GM23248 (cell line): ENCODE measurements at regions not wholly inside any gene's neighbourhood (a gene's known extent, or its start where the extent isn't known, plus 50 kb on each side); places are given as distances from the start of the nearest gene placed in this dataset.

Source experiments
- EZH2 ChIP-seq: fragments of 200-600 bp; sonication (generic); IDR thresholded peaks from 2 replicates; pipeline ENCODE4 v1.6.1; 2018; ENCODE audit warnings: antibody characterized with exemption, mild to moderate bottlenecking; ENCODE audit not compliant: insufficient read depth, poor library complexity, severe bottlenecking
- EZH2phosphoT487 ChIP-seq: fragments of 200-600 bp; sonication (generic); IDR thresholded peaks from 2 replicates; pipeline ENCODE4 v1.6.1; 2018; ENCODE audit warnings: antibody characterized with exemption, moderate library complexity, mild to moderate bottlenecking, low read depth; ENCODE audit not compliant: insufficient read depth

DNA sequence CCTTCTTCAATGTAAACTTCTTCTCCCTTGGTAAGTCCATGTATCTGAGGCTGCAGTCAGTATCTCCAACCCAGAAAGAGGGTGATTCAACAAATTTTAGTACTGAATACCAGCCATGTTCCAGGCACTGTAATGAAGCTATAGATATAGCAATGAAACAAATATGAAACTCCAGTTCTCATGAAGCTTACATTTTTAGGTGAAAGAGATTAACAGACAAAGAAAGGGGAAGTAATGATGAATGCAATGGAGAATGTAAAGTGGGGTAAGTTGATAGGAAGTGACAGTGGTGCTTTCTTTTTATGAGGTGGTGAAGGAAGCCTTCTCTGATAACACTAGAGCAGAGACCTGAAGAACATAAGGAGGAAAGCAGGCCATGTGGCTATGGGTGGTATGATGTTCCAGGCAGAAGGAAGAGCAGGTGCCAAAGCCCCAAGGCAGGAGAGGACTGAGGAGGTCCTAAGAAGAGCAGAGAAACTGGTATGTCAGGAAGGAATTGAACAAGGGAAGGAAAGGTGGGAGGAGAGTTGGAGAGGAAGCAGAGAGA lies 143.6 kb downstream of the TFAP2B start:
- TF ChIP-seq EZH2 (no peak), EZH2phosphoT487 (no peak)
